ENCODE measurements at regions not wholly inside any gene's neighbourhood (a gene's known extent, or its start where the extent isn't known, plus 50 kb on each side); places are given as distances from the start of the nearest gene placed in this dataset.

DNA sequence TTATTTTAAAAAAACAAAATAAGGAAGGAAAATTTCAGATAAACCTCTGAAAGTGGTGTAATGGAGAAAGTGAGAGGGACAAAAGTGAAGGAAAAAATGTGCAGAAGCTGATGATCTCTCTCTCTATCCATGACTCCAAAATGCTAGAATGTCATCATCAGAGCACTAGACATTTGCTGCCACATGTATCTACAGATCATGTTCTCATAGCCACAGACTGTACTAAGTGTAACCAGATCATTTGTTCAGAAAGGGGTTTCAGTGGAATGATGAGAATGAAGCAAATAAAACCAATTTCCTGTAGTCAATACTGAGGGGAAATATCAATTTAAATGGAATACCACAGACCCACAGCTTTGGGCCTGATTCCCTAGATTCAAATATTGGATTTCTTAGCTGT is 104.3 kb upstream of the CHMP2B start:
- TF ChIP-seq POLR2A (IDR thresholded peaks at IDR 0.05): no peak
- TF ChIP-seq, protein P1, sequence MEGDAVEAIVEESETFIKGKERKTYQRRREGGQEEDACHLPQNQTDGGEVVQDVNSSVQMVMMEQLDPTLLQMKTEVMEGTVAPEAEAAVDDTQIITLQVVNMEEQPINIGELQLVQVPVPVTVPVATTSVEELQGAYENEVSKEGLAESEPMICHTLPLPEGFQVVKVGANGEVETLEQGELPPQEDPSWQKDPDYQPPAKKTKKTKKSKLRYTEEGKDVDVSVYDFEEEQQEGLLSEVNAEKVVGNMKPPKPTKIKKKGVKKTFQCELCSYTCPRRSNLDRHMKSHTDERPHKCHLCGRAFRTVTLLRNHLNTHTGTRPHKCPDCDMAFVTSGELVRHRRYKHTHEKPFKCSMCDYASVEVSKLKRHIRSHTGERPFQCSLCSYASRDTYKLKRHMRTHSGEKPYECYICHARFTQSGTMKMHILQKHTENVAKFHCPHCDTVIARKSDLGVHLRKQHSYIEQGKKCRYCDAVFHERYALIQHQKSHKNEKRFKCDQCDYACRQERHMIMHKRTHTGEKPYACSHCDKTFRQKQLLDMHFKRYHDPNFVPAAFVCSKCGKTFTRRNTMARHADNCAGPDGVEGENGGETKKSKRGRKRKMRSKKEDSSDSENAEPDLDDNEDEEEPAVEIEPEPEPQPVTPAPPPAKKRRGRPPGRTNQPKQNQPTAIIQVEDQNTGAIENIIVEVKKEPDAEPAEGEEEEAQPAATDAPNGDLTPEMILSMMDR (IDR thresholded peaks at IDR 0.05): no peak

Data from tibial nerve (tissue), 3 donors.